OCI-LY3 (cell line): ENCODE measurements at regions not wholly inside any gene's neighbourhood (a gene's known extent, or its start where the extent isn't known, plus 50 kb on each side); places are given as distances from the start of the nearest gene placed in this dataset.

Source experiments
- H2AFZ ChIP-seq: fragments of 200-600, 300-600 bp; shearing (Covaris generic); 2 replicates; pipeline ENCODE4 v1.6.0; 2014; ENCODE audit warnings: antibody characterized with exemption, low read depth, low read length
- H3K27ac ChIP-seq: fragments of 200-600, 300-600 bp; sonication (generic); 2 replicates; pipeline ENCODE4 v1.5.1; 2014; ENCODE audit warnings: mild to moderate bottlenecking, low read length, moderate library complexity, mixed read lengths
- H3K27me3 ChIP-seq: fragments of 200-600, 300-600 bp; sonication (generic); 2 replicates; pipeline ENCODE4 v1.6.1; 2014; ENCODE audit warnings: low read depth, low read length, mixed read lengths
- H3K36me3 ChIP-seq: fragments of 200-600, 300-600 bp; sonication (generic); replicated peaks from 2 replicates; pipeline ENCODE3; 2014; ENCODE audit warnings: low read depth, low read length, mixed read lengths
- H3K4me1 ChIP-seq: fragments of 300-600, 200-600 bp; sonication (generic); 2 replicates; pipeline ENCODE4 v1.6.1; 2014; ENCODE audit warnings: low read length, mixed read lengths
- H3K4me2 ChIP-seq: fragments of 200-600, 300-600 bp; sonication (generic); 2 replicates; pipeline ENCODE4 v1.6.1; 2014; ENCODE audit warnings: low read length, mixed read lengths
- H3K4me3 ChIP-seq: fragments of 300-600, 200-600 bp; sonication (generic); 2 replicates; pipeline ENCODE4 v1.5.1; 2014; ENCODE audit warnings: antibody characterized with exemption, mild to moderate bottlenecking, low read length, moderate library complexity
- H3K79me2 ChIP-seq: fragments of 300-600, 200-600 bp; shearing (Covaris generic); 2 replicates; pipeline ENCODE4 v1.6.1; 2014; ENCODE audit warnings: mild to moderate bottlenecking, low read length, mixed read lengths
- H3K9ac ChIP-seq: fragments of 300-600, 200-600 bp; shearing (Covaris generic); 2 replicates; pipeline ENCODE4 v1.6.0; 2014; ENCODE audit warnings: mild to moderate bottlenecking, low read length, moderate library complexity
- H3K9me3 ChIP-seq: fragments of 200-600, 300-600 bp; shearing (Covaris generic); 2 replicates; pipeline ENCODE4 v1.6.1; 2014; ENCODE audit warnings: low read length, mixed read lengths; ENCODE audit not compliant: insufficient read depth
- H4K20me1 ChIP-seq: fragments of 200-600, 300-600 bp; sonication (generic); 2 replicates; pipeline ENCODE4 v1.6.1; 2016; ENCODE audit warnings: low read length, mixed read lengths; ENCODE audit not compliant: insufficient read depth
- CTCF ChIP-seq: fragments of 200-600, 300-600 bp; sonication (generic); IDR thresholded peaks from 2 replicates; pipeline ENCODE4 v1.5.1; 2014; ENCODE audit warnings: antibody characterized with exemption, low read length, low read depth
- EZH2phosphoT487 ChIP-seq: fragments of 200-600 bp; shearing (Covaris generic); IDR thresholded peaks from 2 replicates; pipeline ENCODE4 v1.6.1; 2018; ENCODE audit warnings: antibody characterized with exemption, mixed run types, low read depth

GRCh38 chr12:42884116-42884515 lies 294.6 kb upstream of the PRICKLE1 start:
- H3K4me3 ChIP-seq = no peak overlapping the region
- no peaks in the 10 kb centered on the region for H3K36me3 ChIP-seq
- H2AFZ ChIP-seq = no peak overlapping the region
- no peaks in the 10 kb centered on the region for H3K27me3 ChIP-seq
- no peak overlapping the region for H3K9ac ChIP-seq
- TF ChIP-seq CTCF (no peak), EZH2phosphoT487 (no peak)
- H3K4me2 ChIP-seq = no peak overlapping the region
- no peaks in the 10 kb centered on the region for H4K20me1 ChIP-seq
- H3K27ac ChIP-seq = no peak overlapping the region
- H3K9me3 ChIP-seq = no peaks in the 10 kb centered on the region
- no peaks in the 10 kb centered on the region for H3K4me1 ChIP-seq
- no peaks in the 10 kb centered on the region for H3K79me2 ChIP-seq

- Histone ChIP-seq H3K4me3 (no peak overlapping the region), H3K9me3 (no peaks in the 10 kb centered on the region), H3K9ac (no peak overlapping the region), H4K20me1 (no peaks in the 10 kb centered on the region), H3K4me1 (peaks cover 13% of the 10 kb centered on the region), H3K4me2 (no peak overlapping the region), H3K36me3 (no peaks in the 10 kb centered on the region), H3K27ac (no peak overlapping the region), H2AFZ (no peak overlapping the region), H3K79me2 (no peaks in the 10 kb centered on the region), H3K27me3 (no peaks in the 10 kb centered on the region)
- TF ChIP-seq CTCF = no peak
Measured at GRCh38 chr12:42873401-42873800, 283.9 kb upstream of the PRICKLE1 start.

GRCh38 chr12:42871816-42872215 lies 282.3 kb upstream of the PRICKLE1 start:
- Histone ChIP-seq H4K20me1 (no peaks in the 10 kb centered on the region), H3K36me3 (no peaks in the 10 kb centered on the region), H3K4me1 (peaks cover 13% of the 10 kb centered on the region), H3K9ac (no peak overlapping the region), H3K79me2 (no peaks in the 10 kb centered on the region), H3K27ac (no peak overlapping the region), H3K4me2 (peak overlapping the region; percentile 21), H3K9me3 (no peaks in the 10 kb centered on the region), H3K4me3 (no peak overlapping the region), H3K27me3 (no peaks in the 10 kb centered on the region), H2AFZ (no peak overlapping the region)
- TF ChIP-seq CTCF = no peak
- TF ChIP-seq EZH2phosphoT487 = no peak

- Histone ChIP-seq H3K9ac (no peak overlapping the region), H3K27ac (no peak overlapping the region), H3K4me1 (peaks cover 13% of the 10 kb centered on the region), H2AFZ (no peak overlapping the region), H4K20me1 (no peaks in the 10 kb centered on the region), H3K9me3 (no peaks in the 10 kb centered on the region), H3K4me2 (no peak overlapping the region), H3K4me3 (no peak overlapping the region), H3K79me2 (no peaks in the 10 kb centered on the region), H3K27me3 (no peaks in the 10 kb centered on the region), H3K36me3 (no peaks in the 10 kb centered on the region)
- TF ChIP-seq EZH2phosphoT487 = no peak
- no peak for TF ChIP-seq CTCF
Measured at GRCh38 chr12:42868291-42868690, 278.7 kb upstream of the PRICKLE1 start.
